ENCODE measurements at regions not wholly inside any gene's neighbourhood (a gene's known extent, or its start where the extent isn't known, plus 50 kb on each side); places are given as distances from the start of the nearest gene placed in this dataset.

- no CpG with 5 or more reads among the region's 3 CpGs for WGBS (ENCODE audit: insufficient coverage)
- Histone ChIP-seq H3K27ac (ENCODE audit: low read length in 2 of 2) (no peak overlapping the region), H3K27me3 (replicated peaks in 1 of 4; ENCODE audit: control extremely low read depth in 1 of 4, control insufficient read depth in 3 of 4, insufficient read depth in 4 of 4, low read length in 3 of 4) (peaks cover 0 to 4% (median 0%) of the 10 kb centered on the region in 4 experiments), H3K4me1 (ENCODE audit: control insufficient read depth in 2 of 2, insufficient read depth in 2 of 2, low read length in 2 of 2) (no peaks in the 10 kb centered on the region), H3K36me3 (replicated peaks in 1 of 2; ENCODE audit: control extremely low read depth in 1 of 2, control insufficient read depth in 1 of 2, extremely low read depth in 1 of 2, insufficient read depth in 2 of 2, low read length in 1 of 2) (no peaks in the 10 kb centered on the region), H3K9me3 (ENCODE audit: control extremely low read depth in 1 of 3, control insufficient read depth in 2 of 3, insufficient read depth in 1 of 3, low read length in 2 of 3) (peaks cover 0 to 4% (median 0%) of the 10 kb centered on the region in 3 donors), H3K4me3 (ENCODE audit: control extremely low read depth in 1 of 5, extremely low read depth in 1 of 5, insufficient read depth in 1 of 5, low read depth in 2 of 5, low read length in 4 of 5) (no peak overlapping the region), H2AFZ (ENCODE audit: insufficient read depth, low read depth, low read length, poor library complexity, severe bottlenecking) (no peak overlapping the region), H3K4me2 (replicated peaks; ENCODE audit: low read depth, low read length, poor library complexity, severe bottlenecking) (no peak overlapping the region), H3K9ac (ENCODE audit: low read length) (no peak overlapping the region), H3K79me2 (ENCODE audit: control insufficient read depth, insufficient read depth, low read length) (no peaks in the 10 kb centered on the region), H4K20me1 (ENCODE audit: control insufficient read depth, insufficient read depth, low read length, poor library complexity, severe bottlenecking) (no peaks in the 10 kb centered on the region)
- H3K27ac Mint-ChIP-seq: no peak overlapping the region
- intact Hi-C loops (cut with micrococcal nuclease): no loop called here
- no peaks in the 10 kb centered on the region for H3K9me3 Mint-ChIP-seq (ENCODE audit: insufficient read depth)
- CTCF ChIA-PET: interaction anchor here (0.8 kb wide), 1 partner anchor 1547 kb away, joined by 3 read pairs; no protein-coding TSS in a partner anchor
- ATAC-seq (ENCODE audit: low read depth) (no peak), DNase-seq (no peak)
- H3K27me3 Mint-ChIP-seq: peaks cover 13% of the 10 kb centered on the region
- POLR2A ChIA-PET: no interaction called here
- H3K4me1 Mint-ChIP-seq: no peaks in the 10 kb centered on the region
- H3K4me3 Mint-ChIP-seq: no peak overlapping the region
- no peak for TF ChIP-seq CTCF (IDR thresholded peaks at IDR 0.05)
- no peak for TF ChIP-seq EZH2 (IDR thresholded peaks at IDR 0.05; ENCODE audit: borderline replicate concordance, insufficient read depth, low read depth, low read length, poor library complexity, severe bottlenecking)
These were observed 777.6 kb upstream of the FANCL start for GRCh38 chr2:59018737-59019136.

- intact Hi-C loops (cut with micrococcal nuclease): no loop called here
- H3K4me3 ChIP-seq (ENCODE audit: control extremely low read depth in 1 of 5, extremely low read depth in 1 of 5, insufficient read depth in 1 of 5, low read depth in 2 of 5, low read length in 4 of 5): no peak overlapping the region
- H3K36me3 ChIP-seq (replicated peaks in 1 of 2; ENCODE audit: control extremely low read depth in 1 of 2, control insufficient read depth in 1 of 2, extremely low read depth in 1 of 2, insufficient read depth in 2 of 2, low read length in 1 of 2): no peaks in the 10 kb centered on the region
- WGBS (ENCODE audit: insufficient coverage): 91% methylated on average over 6 of the region's 6 CpGs
- H3K27ac ChIP-seq (ENCODE audit: low read length in 2 of 2): no peak overlapping the region
- Mint-ChIP-seq H3K4me3 (no peak overlapping the region), H3K4me1 (no peaks in the 10 kb centered on the region), H3K9me3 (ENCODE audit: insufficient read depth) (no peaks in the 10 kb centered on the region), H3K27ac (no peak overlapping the region), H3K27me3 (peaks cover 23% of the 10 kb centered on the region)
- no peak overlapping the region for H2AFZ ChIP-seq (ENCODE audit: insufficient read depth, low read depth, low read length, poor library complexity, severe bottlenecking)
- ChIA-PET CTCF (interaction anchor here (1.5 kb wide), 1 partner anchor 10 kb away, joined by 7 read pairs; no protein-coding TSS in a partner anchor), POLR2A (no interaction called here)
- no peak overlapping the region for H3K4me2 ChIP-seq (replicated peaks; ENCODE audit: low read depth, low read length, poor library complexity, severe bottlenecking)
- TF ChIP-seq EZH2 (IDR thresholded peaks at IDR 0.05; ENCODE audit: borderline replicate concordance, insufficient read depth, low read depth, low read length, poor library complexity, severe bottlenecking) (no peak), CTCF (IDR thresholded peaks at IDR 0.05) (no peak)
- H3K27me3 ChIP-seq (replicated peaks in 1 of 4; ENCODE audit: control extremely low read depth in 1 of 4, control insufficient read depth in 3 of 4, insufficient read depth in 4 of 4, low read length in 3 of 4): peaks cover 0 to 4% (median 0%) of the 10 kb centered on the region in 4 experiments
- no peak overlapping the region for H3K9ac ChIP-seq (ENCODE audit: low read length)
- no peaks in the 10 kb centered on the region for H4K20me1 ChIP-seq (ENCODE audit: control insufficient read depth, insufficient read depth, low read length, poor library complexity, severe bottlenecking)
- no peaks in the 10 kb centered on the region for H3K79me2 ChIP-seq (ENCODE audit: control insufficient read depth, insufficient read depth, low read length)
- H3K4me1 ChIP-seq (ENCODE audit: control insufficient read depth in 2 of 2, insufficient read depth in 2 of 2, low read length in 2 of 2): no peaks in the 10 kb centered on the region
- ATAC-seq (ENCODE audit: low read depth) (no peak), DNase-seq (no peak)
- H3K9me3 ChIP-seq (ENCODE audit: control extremely low read depth in 1 of 3, control insufficient read depth in 2 of 3, insufficient read depth in 1 of 3, low read length in 2 of 3): peaks cover 0 to 4% (median 0%) of the 10 kb centered on the region in 3 donors
These were observed 773.9 kb upstream of the FANCL start for GRCh38 chr2:59015027-59015426.
